Cardiac fibroblast (primary cell): ENCODE measurements at regions not wholly inside any gene's neighbourhood (a gene's known extent, or its start where the extent isn't known, plus 50 kb on each side); places are given as distances from the start of the nearest gene placed in this dataset.

Source experiments
- DNase-seq, 2 donors: peaks; one replicate each; pipeline versions ENCODE4 v3.0.0 to v3.0.0-alpha.2; 2010; ENCODE audit warnings: low read depth in 2 of 2
- H3K4me3 ChIP-seq, 2 donors: replicated peaks in 1 of 2; 1 replicate in 1 of 2; 2 replicates in 1 of 2; pipeline ENCODE4 v1.5.1; 2011; ENCODE audit warnings: low read depth in 2 of 2, low read length in 2 of 2, mild to moderate bottlenecking in 2 of 2, moderate library complexity in 1 of 2
- TF ChIP-seq, protein P1 (sequence below): IDR thresholded peaks from one replicate; pipeline ENCODE4 v1.5.1; 2011; ENCODE audit warnings: low read depth, mild to moderate bottlenecking, low read length, inconsistent platforms

DNA sequence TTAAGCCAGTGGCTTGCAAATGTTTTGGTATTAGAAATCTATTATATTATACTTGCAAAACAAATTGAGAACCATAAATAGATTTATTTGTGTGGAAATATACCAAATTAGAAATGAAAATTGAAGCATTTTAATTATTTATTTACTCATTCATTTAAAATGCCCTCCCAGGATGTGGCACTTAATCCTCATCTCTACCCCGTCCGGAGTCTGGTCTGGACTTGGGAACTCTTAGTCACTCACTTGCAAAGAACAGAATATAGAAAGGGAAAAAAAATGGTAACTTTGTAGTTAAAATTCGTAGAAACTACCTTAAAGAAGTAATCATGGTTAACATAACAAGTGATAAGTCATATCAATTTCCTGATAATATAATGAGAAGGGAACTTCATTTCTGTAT lies 775.9 kb upstream of the INTU start:
- TF ChIP-seq, protein P1, sequence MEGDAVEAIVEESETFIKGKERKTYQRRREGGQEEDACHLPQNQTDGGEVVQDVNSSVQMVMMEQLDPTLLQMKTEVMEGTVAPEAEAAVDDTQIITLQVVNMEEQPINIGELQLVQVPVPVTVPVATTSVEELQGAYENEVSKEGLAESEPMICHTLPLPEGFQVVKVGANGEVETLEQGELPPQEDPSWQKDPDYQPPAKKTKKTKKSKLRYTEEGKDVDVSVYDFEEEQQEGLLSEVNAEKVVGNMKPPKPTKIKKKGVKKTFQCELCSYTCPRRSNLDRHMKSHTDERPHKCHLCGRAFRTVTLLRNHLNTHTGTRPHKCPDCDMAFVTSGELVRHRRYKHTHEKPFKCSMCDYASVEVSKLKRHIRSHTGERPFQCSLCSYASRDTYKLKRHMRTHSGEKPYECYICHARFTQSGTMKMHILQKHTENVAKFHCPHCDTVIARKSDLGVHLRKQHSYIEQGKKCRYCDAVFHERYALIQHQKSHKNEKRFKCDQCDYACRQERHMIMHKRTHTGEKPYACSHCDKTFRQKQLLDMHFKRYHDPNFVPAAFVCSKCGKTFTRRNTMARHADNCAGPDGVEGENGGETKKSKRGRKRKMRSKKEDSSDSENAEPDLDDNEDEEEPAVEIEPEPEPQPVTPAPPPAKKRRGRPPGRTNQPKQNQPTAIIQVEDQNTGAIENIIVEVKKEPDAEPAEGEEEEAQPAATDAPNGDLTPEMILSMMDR, result no peak

DNA sequence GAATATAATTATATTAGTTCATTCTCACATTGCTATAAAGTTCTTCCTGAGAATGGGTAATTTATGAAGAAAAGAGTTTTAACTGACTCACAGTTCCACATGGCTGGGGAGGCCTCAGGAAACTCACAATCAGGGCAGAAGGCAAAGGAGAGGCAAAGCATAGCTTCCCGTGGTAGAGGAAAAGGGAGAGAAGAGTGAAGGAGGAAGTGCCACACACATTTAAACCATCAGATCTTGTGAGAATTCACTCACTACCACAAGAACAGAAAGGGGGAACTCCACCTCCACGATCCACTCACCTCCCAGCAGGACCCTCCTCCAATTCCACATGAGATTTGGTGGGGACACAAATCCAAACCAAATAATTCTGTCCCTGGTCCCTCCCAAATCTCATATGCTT lies 773.4 kb upstream of the INTU start:
- TF ChIP-seq, protein P1, result no peak
- no peak for DNase-seq
- no peak overlapping the region for H3K4me3 ChIP-seq

More for the DNA sequence above, 775.9 kb upstream of the INTU start:
- DNase-seq, result peak in 1 of 2 donors; percentile 6
- no peak overlapping the region for H3K4me3 ChIP-seq

DNA sequence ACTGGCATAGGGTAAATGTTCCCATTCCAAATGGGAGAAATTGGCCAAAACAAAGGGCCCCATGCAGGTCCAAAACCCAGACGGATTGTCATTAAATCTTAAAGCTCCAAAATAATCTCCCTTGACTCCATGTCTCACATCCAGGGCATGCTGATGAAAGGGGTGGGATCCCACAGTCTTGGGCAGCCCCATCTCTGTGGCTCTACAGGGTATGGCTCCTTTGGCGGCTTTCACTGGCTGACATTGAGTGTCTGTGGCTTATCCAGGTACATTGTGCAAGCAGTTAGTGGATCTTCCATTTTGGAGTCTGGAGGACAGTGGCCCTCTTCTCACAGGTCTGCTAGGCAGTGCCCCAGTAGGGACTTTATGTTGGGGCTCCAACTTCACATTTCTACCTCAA lies 772.9 kb upstream of the INTU start:
- no peak overlapping the region for H3K4me3 ChIP-seq
- TF ChIP-seq, protein P1, result no peak
- DNase-seq, result no peak

DNA sequence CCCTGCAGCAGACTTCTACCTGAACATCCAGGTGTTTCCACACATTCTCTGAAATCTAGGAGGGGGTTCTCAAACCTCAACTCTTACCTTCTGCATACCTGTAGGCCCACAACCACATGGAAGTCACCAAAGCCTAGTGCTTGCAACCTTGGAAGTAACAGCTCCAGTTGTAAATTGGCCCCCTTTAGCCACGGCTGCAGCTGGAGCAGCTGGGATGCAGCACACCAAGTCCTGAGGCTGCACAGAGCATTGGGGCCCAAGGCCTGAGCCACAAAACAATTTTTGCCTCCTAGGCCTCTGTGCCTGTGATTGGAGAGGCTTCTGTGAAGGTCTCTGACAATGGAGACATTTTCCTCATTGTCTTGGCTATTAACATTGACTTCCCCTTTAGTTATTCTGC lies 772.4 kb upstream of the INTU start:
- no peak overlapping the region for H3K4me3 ChIP-seq

DNA sequence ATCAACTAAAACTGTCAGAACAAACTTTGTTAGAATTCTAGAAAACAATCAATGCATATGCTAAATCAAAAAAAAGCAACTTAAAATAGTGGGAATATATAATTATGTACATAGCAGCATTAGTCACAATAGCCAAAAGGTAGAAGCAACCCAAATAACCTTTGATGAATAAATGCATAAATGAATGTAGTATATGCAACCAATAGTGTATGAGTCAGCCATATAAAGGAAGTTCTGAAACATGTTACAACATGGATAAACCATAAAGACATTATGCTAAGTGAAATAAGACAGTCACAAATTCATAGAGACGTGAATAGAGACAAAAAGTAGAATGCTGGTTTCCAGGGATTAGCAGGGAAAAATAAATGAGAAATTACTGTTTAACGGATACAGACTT lies 762.8 kb upstream of the INTU start:
- TF ChIP-seq, protein P1, result no peak
- no peak for DNase-seq
- H3K4me3 ChIP-seq, result no peak overlapping the region

More for the DNA sequence above, 772.4 kb upstream of the INTU start:
- TF ChIP-seq, protein P1, result no peak
- DNase-seq, result no peak

DNA sequence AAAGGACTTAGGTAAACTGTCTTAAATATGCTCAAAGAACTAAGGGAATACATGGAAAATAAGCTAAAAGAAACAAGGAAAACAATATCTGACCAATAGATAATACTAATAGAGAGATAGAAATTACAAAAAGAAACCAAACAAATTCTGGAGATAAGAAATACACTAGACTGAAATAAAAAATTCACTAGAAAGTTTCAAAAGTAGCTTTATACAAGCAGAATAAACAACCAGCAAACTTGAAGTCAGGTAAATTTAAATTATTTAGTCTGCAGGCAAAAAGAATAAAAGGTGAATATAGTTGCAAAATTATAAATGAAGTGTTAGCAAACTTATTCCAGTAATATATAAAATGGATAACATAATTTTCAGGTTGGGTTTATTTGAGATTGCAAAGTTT lies 760.9 kb upstream of the INTU start:
- TF ChIP-seq, protein P1, result no peak
- H3K4me3 ChIP-seq, result no peak overlapping the region
- no peak for DNase-seq

DNA sequence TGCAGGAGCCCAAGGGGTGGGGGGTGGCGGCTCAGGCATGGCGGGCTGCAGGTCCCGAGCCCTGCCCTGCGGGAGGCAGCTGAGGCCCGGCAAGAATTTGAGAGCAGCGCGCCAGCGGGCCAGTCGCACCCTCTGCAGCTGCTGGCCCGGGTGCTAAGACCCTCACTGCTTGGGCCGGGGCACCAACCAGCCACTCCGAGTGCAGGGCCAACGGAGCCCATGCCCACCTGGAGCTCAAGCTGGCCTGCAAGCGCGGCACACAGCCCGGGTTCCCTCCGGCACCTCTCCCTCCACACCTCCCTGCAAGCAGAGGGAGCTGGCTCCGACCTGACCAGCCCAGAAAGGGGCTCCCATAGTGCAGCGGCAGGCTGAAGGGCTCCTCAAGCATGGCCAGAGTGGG lies 758.2 kb upstream of the INTU start:
- DNase-seq, result no peak
- TF ChIP-seq, protein P1, result no peak
- no peak overlapping the region for H3K4me3 ChIP-seq
